ENCODE measurements at regions not wholly inside any gene's neighbourhood (a gene's known extent, or its start where the extent isn't known, plus 50 kb on each side); places are given as distances from the start of the nearest gene placed in this dataset.

- TF ChIP-seq CTCF (conservative IDR thresholded peaks at IDR 0.05; ENCODE audit: low read depth in 2 of 2): no peak
- TF ChIP-seq, protein P1, sequence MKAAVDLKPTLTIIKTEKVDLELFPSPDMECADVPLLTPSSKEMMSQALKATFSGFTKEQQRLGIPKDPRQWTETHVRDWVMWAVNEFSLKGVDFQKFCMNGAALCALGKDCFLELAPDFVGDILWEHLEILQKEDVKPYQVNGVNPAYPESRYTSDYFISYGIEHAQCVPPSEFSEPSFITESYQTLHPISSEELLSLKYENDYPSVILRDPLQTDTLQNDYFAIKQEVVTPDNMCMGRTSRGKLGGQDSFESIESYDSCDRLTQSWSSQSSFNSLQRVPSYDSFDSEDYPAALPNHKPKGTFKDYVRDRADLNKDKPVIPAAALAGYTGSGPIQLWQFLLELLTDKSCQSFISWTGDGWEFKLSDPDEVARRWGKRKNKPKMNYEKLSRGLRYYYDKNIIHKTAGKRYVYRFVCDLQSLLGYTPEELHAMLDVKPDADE (IDR thresholded peaks at IDR 0.05): no peak
- no peak for TF ChIP-seq POLR2AphosphoS5 (IDR thresholded peaks at IDR 0.05; ENCODE audit: low read depth)
- TF ChIP-seq EZH2phosphoT487 (IDR thresholded peaks at IDR 0.05; ENCODE audit: unreplicated experiment): no peak
- no peak for TF ChIP-seq EZH2 (IDR thresholded peaks at IDR 0.05; ENCODE audit: low read depth, unreplicated experiment)
These were observed 192.2 kb downstream of the HSD17B3 start (continued) for GRCh38 chr9:96109680-96110351.

- Histone ChIP-seq H2AFZ (no peak overlapping the region), H3K4me2 (no peak overlapping the region), H4K20me1 (replicated peaks; ENCODE audit: insufficient read depth) (no peaks in the 10 kb centered on the region; the same call in 1 of the 2 replicates), H3K79me2 (replicated peaks; ENCODE audit: insufficient read depth) (no peaks in the 10 kb centered on the region), H3K9me2 (ENCODE audit: insufficient read depth) (no peaks in the 10 kb centered on the region), H3K4me1 (ENCODE audit: insufficient read depth) (no peaks in the 10 kb centered on the region), H3K27me3 (ENCODE audit: insufficient read depth) (no peaks in the 10 kb centered on the region), H3K27ac (ENCODE audit: low read depth) (no peak overlapping the region), H3K4me3 (no peak overlapping the region), H3F3A (replicated peaks; ENCODE audit: low read depth) (no peaks in the 10 kb centered on the region), H3K36me3 (ENCODE audit: insufficient read depth) (no peaks in the 10 kb centered on the region)
- Mint-ChIP-seq H3K4me1 (peaks cover 3% of the 10 kb centered on the region; the same call in 1 of the 3 replicates), H3K4me3 (no peak overlapping the region), H3K9me3 (peaks cover 4% of the 10 kb centered on the region; the same call in 2 of the 3 replicates), H3K27me3 (ENCODE audit: insufficient read depth, low read depth, poor library complexity) (peaks cover 3% of the 10 kb centered on the region), H3K27ac (no peak overlapping the region), H3K36me3 (ENCODE audit: low read depth) (no peaks in the 10 kb centered on the region)
- ATAC-seq (no peak), DNase-seq (ENCODE audit: low spot score) (no peak)
- TF ChIP-seq JUNB (IDR thresholded peaks at IDR 0.05; ENCODE audit: unreplicated experiment) (no peak), POLR2AphosphoS5 (IDR thresholded peaks at IDR 0.05; ENCODE audit: low read depth) (no peak), ZNF462 (CRISPR knock-in tag; IDR thresholded peaks at IDR 0.05) (no peak), NANOG (IDR thresholded peaks at IDR 0.05; ENCODE audit: borderline replicate concordance) (no peak), EZH2 (IDR thresholded peaks at IDR 0.05; ENCODE audit: low read depth, unreplicated experiment) (no peak), ZNF331 (CRISPR knock-in tag; IDR thresholded peaks at IDR 0.05; ENCODE audit: low read depth) (no peak), EZH2phosphoT487 (IDR thresholded peaks at IDR 0.05; ENCODE audit: unreplicated experiment) (no peak)
- TF ChIP-seq, protein P2, sequence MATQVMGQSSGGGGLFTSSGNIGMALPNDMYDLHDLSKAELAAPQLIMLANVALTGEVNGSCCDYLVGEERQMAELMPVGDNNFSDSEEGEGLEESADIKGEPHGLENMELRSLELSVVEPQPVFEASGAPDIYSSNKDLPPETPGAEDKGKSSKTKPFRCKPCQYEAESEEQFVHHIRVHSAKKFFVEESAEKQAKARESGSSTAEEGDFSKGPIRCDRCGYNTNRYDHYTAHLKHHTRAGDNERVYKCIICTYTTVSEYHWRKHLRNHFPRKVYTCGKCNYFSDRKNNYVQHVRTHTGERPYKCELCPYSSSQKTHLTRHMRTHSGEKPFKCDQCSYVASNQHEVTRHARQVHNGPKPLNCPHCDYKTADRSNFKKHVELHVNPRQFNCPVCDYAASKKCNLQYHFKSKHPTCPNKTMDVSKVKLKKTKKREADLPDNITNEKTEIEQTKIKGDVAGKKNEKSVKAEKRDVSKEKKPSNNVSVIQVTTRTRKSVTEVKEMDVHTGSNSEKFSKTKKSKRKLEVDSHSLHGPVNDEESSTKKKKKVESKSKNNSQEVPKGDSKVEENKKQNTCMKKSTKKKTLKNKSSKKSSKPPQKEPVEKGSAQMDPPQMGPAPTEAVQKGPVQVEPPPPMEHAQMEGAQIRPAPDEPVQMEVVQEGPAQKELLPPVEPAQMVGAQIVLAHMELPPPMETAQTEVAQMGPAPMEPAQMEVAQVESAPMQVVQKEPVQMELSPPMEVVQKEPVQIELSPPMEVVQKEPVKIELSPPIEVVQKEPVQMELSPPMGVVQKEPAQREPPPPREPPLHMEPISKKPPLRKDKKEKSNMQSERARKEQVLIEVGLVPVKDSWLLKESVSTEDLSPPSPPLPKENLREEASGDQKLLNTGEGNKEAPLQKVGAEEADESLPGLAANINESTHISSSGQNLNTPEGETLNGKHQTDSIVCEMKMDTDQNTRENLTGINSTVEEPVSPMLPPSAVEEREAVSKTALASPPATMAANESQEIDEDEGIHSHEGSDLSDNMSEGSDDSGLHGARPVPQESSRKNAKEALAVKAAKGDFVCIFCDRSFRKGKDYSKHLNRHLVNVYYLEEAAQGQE (IDR thresholded peaks at IDR 0.05; ENCODE audit: unreplicated experiment): no peak
These were observed 193.1 kb downstream of the HSD17B3 start for GRCh38 chr9:96108691-96109380.
